SIG-M5 (cell line): ENCODE measurements at regions not wholly inside any gene's neighbourhood (a gene's known extent, or its start where the extent isn't known, plus 50 kb on each side); places are given as distances from the start of the nearest gene placed in this dataset.

ENCODE experiments used
- DNase-seq: peaks from one replicate; lab custom pipeline; 2025; lab: John Stamatoyannopoulos, UW

- DNase-seq = no peak
Observed at GRCh38 chr21:35843911-35844667, 216.2 kb downstream of the SETD4 start.

- DNase-seq = no peak
Observed at GRCh38 chr21:35840949-35841348, 219.4 kb downstream of the SETD4 start.

GRCh38 chr21:35840197-35840799 is 220.0 kb downstream of the SETD4 start:
- peak; percentile 7 for DNase-seq

GRCh38 chr21:35838987-35839763 is 221.2 kb downstream of the SETD4 start:
- DNase-seq = no peak

GRCh38 chr21:35838350-35838749 is 222.0 kb downstream of the SETD4 start:
- no peak for DNase-seq

GRCh38 chr21:35833991-35834390 is 226.3 kb downstream of the SETD4 start:
- DNase-seq = no peak

- DNase-seq = no peak
Observed at GRCh38 chr21:35833388-35833787, 226.9 kb downstream of the SETD4 start.

GRCh38 chr21:35831230-35831629 is 229.1 kb downstream of the SETD4 start:
- no peak for DNase-seq

GRCh38 chr21:35829067-35829466 is 231.3 kb downstream of the SETD4 start:
- no peak for DNase-seq

- DNase-seq = no peak
Observed at GRCh38 chr21:35828161-35828560, 232.2 kb downstream of the SETD4 start.

- DNase-seq = no peak
Observed at GRCh38 chr21:35827004-35827403, 233.3 kb downstream of the SETD4 start.

- DNase-seq = no peak
Observed at GRCh38 chr21:35825370-35826353, 234.7 kb downstream of the SETD4 start.

GRCh38 chr21:35824136-35824535 is 236.2 kb downstream of the SETD4 start:
- DNase-seq = no peak

- no peak for DNase-seq
Observed at GRCh38 chr21:35819134-35819533, 241.2 kb downstream of the SETD4 start.

GRCh38 chr21:35818597-35818996 is 241.7 kb downstream of the SETD4 start:
- DNase-seq = no peak

GRCh38 chr21:35814858-35815619 is 245.3 kb downstream of the SETD4 start:
- no peak for DNase-seq

- no peak for DNase-seq
Observed at GRCh38 chr21:35812679-35813078, 247.6 kb downstream of the SETD4 start.

- no peak for DNase-seq
Observed at GRCh38 chr21:35811191-35811806, 249.0 kb downstream of the SETD4 start.

GRCh38 chr21:35810431-35810970 is 249.8 kb downstream of the SETD4 start:
- DNase-seq = no peak

- no peak for DNase-seq
Observed at GRCh38 chr21:35801391-35801790, 258.9 kb downstream of the SETD4 start.
